ENCODE measurements at regions not wholly inside any gene's neighbourhood (a gene's known extent, or its start where the extent isn't known, plus 50 kb on each side); places are given as distances from the start of the nearest gene placed in this dataset.

DNA sequence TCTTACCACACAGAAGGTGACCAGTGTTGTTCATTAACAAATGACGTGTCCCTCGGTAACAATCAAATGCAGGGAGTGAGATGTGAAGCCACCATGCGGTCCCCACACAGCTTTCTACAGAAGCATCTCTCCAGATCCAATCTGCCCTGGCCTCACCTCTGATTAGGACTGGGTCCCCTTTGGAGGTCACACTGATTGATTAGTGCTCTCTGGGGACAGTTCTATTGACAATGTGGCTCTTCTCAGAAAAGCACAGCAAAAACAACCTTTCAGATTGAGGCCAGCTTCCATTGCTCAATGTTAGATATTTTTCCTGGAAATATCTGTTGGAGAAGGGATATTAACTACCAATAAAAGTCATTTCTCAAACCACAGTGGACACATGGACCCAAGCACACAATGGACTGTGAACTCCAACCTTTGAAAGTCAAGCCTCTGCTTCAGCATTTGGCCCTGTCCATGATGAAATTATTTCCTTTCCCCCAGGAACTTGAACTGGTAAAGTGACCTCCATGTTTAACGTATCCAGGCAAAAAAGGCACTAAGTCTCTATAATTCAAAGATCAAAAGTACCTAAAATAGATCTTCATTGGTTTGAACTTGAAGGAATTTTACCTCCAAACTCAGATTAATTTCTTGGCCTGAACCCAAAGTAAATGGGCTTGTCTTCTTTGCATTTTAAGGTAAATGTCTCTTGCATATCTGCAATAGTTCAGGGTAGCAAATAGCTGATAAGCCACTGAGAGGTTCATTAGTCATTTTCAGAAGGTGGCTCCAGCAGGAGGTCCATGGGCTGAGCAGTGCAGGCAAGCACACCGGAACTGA is 118.5 kb downstream of the FOXA2 start:
- Mint-ChIP-seq H3K4me1 (ENCODE audit: low read depth) (no peaks in the 10 kb centered on the region), H3K9me3 (no peaks in the 10 kb centered on the region), H3K27me3 (ENCODE audit: low read depth) (no peaks in the 10 kb centered on the region), H3K36me3 (ENCODE audit: low read depth) (no peaks in the 10 kb centered on the region), H3K27ac (no peak overlapping the region), H3K4me3 (no peak overlapping the region)

DNA sequence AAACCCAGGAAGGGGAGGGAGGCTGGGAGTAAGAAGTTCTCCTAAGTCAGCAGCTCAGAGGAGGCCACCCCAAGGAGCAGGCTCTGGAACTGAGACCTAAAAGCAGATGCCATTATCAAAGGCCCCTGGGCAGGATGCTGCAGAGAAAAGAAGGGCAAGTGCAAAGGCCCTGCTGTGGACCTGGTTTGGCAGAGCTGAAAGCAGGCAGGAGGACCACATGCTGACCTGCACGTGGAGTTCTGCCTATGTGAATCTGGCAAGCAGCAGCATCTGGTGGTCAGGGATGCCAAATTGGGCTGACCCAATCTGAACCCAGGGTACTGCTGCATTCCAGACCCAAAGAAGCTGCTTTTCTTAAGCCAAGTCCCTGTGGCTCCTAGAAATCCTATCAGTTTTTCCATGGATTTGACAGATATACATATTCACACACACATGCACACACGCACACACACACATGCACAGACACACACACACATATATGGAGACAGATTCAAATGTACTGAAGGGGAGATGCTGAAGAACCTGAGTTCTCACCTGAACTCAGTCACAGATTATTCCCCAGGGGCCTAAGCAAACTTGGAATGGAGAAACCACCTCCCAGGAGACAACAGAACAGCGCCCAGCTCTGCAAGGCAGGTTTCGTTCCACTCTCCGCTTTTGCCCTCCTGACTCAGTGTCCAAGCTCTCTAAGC is 119.9 kb downstream of the FOXA2 start:
- Mint-ChIP-seq H3K36me3 (ENCODE audit: low read depth) (no peaks in the 10 kb centered on the region), H3K27me3 (ENCODE audit: low read depth) (no peaks in the 10 kb centered on the region), H3K4me3 (no peak overlapping the region), H3K4me1 (ENCODE audit: low read depth) (no peaks in the 10 kb centered on the region), H3K27ac (no peak overlapping the region), H3K9me3 (no peaks in the 10 kb centered on the region)

DNA sequence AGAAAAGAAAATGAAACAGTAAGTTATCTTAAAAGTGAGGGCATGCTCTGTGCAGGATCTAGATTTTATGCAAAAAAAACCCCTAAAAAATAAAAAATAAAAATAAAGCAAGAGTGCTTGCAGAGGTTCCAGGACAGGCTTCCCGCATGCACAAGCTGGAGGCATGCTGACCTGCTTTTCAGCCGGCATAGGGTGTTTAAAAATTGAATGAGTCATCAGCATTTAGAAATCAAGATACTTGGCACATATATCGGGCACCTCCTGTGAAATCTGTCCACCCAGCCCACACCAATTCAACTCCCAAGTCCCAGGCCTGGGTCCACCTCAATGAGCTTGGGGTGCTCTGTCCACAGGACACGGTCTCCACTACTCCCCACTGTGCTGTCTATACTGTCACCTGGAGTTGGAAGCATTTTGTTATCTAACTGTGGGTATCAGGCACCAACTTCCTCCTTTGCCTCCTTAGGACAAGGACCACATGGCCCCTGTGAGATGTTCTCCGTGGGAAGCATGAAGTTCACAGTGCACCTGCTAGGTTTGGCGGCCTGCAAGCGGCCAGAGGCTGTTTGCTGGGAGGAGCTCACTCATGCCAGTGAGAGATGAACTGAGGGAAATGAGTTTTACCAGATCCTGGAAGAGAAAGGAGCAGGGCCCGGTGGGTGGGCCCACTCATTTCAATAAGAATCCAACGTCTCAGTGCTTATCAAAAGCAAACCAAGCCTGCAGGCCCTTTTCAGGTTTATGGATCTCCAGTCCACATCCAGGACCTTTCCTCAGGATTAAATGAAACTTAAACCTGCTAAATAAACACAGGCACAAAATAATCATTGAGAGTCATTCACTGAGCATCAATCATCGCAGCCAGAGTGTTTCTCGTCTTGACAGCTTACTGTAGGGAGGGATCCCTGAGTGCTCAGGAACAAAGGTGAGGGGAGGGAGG is 121.1 kb downstream of the FOXA2 start:
- no peaks in the 10 kb centered on the region for H3K9me3 Mint-ChIP-seq
- H3K36me3 Mint-ChIP-seq (ENCODE audit: low read depth): no peaks in the 10 kb centered on the region
- H3K4me1 Mint-ChIP-seq (ENCODE audit: low read depth): no peaks in the 10 kb centered on the region
- no peak overlapping the region for H3K27ac Mint-ChIP-seq
- no peaks in the 10 kb centered on the region for H3K27me3 Mint-ChIP-seq (ENCODE audit: low read depth)
- H3K4me3 Mint-ChIP-seq: no peak overlapping the region

DNA sequence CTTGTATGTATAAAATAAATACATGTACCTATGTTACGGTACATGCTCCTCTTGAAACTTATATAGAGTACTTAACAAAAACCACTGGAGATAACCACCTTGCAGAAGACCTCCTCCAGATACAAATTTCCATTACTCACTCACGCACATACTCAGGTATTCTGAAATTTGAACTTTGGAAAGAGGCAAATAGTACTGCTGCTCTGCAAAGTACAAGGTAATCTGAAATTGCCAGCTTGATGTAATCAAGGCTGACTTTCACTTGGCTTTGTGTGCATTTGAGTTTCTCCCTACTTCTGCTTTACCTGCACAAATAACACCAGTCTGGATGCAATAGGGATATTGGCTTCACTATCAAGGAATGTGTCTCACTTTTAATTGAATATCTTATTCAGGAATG is 123.6 kb downstream of the FOXA2 start:
- Mint-ChIP-seq H3K27me3 (ENCODE audit: low read depth) (no peaks in the 10 kb centered on the region), H3K4me3 (no peak overlapping the region), H3K4me1 (ENCODE audit: low read depth) (no peaks in the 10 kb centered on the region), H3K9me3 (no peaks in the 10 kb centered on the region), H3K36me3 (ENCODE audit: low read depth) (no peaks in the 10 kb centered on the region), H3K27ac (no peak overlapping the region)

DNA sequence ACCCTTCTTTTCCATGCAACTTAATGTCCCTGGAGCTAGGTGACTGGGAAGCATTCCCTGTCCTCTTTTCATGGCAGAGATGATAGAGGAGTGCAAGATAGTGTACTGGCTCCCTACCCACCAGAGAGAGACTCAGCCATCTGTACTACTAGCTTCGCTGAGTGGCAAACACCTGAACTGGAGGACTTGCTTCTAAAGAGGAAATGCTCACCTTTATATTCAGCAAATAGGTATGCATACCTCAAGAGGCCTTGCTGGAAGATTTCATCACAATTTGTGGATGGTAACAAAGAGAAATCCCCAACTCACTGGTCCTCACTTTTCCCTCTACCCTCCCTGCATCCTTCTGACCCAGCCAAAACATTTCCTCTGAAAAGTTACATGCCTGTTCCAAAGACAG is 124.1 kb downstream of the FOXA2 start:
- Mint-ChIP-seq H3K4me1 (ENCODE audit: low read depth) (no peaks in the 10 kb centered on the region), H3K27ac (no peak overlapping the region), H3K4me3 (no peak overlapping the region), H3K36me3 (ENCODE audit: low read depth) (no peaks in the 10 kb centered on the region), H3K27me3 (ENCODE audit: low read depth) (no peaks in the 10 kb centered on the region), H3K9me3 (no peaks in the 10 kb centered on the region)

DNA sequence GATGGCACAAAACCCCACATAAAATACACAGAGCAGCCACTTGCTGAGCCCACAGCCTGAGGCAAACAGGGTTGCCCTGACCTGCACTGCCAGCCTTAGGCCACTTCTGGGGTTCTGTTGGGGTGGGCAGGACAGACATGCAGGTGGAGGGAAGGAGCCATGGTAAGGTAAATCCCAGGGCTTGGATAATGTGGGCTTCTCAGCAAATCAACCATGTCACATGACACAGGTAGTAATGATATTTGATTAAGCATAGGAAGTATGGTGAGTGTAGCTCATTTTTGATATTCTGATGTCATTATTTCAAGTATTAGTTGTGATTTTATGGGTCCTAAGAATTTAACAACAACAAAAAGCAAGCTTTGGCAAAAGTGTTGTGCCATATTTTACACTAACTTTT is 124.6 kb downstream of the FOXA2 start:
- H3K27ac Mint-ChIP-seq: no peak overlapping the region

DNA sequence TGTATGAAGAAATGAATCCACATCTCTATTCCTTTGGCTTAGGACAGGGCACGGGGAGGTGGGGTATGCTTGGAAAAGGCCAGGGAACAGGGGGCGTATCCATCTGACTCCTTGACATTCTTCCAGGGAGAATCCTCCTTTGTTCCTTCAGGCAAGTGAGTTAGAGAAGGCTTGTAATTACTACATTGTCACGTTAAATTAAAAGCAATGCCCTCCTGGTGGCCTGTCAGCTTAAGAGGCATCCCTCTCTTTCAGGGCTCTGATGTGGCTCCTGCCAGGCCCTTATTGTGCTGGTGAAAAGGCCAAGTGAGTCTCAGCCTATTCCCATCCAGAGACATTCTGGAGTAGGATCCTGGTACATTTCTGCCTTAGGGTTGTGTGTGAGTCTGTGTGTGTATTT is 128.3 kb downstream of the FOXA2 start:
- H3K9me3 Mint-ChIP-seq: no peaks in the 10 kb centered on the region
- H3K4me3 Mint-ChIP-seq: no peak overlapping the region
- no peaks in the 10 kb centered on the region for H3K27me3 Mint-ChIP-seq (ENCODE audit: low read depth)
- no peaks in the 10 kb centered on the region for H3K36me3 Mint-ChIP-seq (ENCODE audit: low read depth)
- no peaks in the 10 kb centered on the region for H3K4me1 Mint-ChIP-seq (ENCODE audit: low read depth)
- H3K27ac Mint-ChIP-seq: no peak overlapping the region

More for the DNA sequence above, 124.6 kb downstream of the FOXA2 start:
- H3K36me3 Mint-ChIP-seq (ENCODE audit: low read depth): no peaks in the 10 kb centered on the region
- H3K4me1 Mint-ChIP-seq (ENCODE audit: low read depth): no peaks in the 10 kb centered on the region
- H3K9me3 Mint-ChIP-seq: no peaks in the 10 kb centered on the region
- H3K4me3 Mint-ChIP-seq: no peak overlapping the region
- no peaks in the 10 kb centered on the region for H3K27me3 Mint-ChIP-seq (ENCODE audit: low read depth)

DNA sequence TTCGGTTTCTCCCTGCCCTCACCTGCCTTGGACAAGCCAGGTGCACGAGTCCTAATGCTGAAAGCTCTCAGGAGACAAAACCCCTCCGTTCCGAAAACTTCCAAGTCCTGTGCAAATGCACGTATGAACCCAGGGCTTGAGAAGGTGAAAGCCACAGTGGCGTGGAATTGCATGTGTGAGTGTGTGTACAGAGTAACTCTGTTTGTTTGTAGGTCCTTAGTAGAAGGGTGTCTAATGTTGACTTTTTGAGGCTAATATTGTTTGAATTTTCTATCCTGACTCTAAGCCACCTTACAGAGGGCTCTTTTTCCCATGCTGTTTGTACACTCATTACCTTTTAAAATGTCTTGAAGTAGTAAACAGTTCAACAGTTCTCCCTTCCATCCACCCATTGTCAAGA is 129.1 kb downstream of the FOXA2 start:
- H3K27me3 Mint-ChIP-seq (ENCODE audit: low read depth): no peaks in the 10 kb centered on the region
- no peaks in the 10 kb centered on the region for H3K4me1 Mint-ChIP-seq (ENCODE audit: low read depth)
- no peaks in the 10 kb centered on the region for H3K36me3 Mint-ChIP-seq (ENCODE audit: low read depth)
- H3K9me3 Mint-ChIP-seq: no peaks in the 10 kb centered on the region
- H3K4me3 Mint-ChIP-seq: no peak overlapping the region
- H3K27ac Mint-ChIP-seq: no peak overlapping the region

DNA sequence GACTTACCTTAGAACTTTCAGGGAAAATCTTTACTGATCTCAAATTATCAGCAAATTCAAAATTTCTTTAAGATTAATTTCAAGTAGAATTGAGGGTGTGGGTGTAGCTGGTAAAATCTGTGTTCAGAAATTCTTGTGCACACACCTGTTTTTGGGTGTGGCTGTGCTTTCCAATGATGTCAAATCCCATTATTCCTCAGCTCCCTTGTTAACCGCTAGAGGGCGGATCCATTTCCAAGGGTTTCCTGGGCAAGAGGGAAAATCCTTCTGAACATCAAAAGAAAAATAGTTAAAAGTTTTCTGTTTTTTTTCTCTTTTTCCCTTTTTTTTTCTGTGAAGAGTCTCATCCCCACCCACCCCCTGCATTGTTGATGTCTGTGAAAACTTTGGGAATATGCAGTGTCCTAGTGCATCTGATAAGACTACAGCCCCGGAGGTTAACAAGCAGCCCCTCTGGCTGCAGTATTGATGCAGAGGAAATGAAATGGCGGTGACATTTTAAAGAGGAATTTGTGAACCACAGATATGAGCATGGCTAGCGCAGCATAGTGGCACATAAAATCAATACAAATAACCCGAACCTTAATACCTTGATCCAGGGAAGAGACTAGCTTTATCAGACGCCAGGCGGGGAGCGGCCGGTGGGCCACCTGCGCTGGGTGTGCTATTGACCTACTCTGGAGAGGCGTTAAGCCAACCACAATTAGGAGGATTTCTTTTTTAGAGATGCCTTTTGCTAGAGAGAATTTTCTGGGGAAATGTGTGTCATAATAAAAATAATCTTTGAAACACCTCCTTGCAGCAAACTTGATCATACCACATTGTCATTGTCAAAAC is 130.9 kb downstream of the FOXA2 start:
- H3K36me3 Mint-ChIP-seq (ENCODE audit: low read depth): no peaks in the 10 kb centered on the region
- H3K27me3 Mint-ChIP-seq (ENCODE audit: low read depth): no peaks in the 10 kb centered on the region
- no peaks in the 10 kb centered on the region for H3K4me1 Mint-ChIP-seq (ENCODE audit: low read depth)
- no peak overlapping the region for H3K4me3 Mint-ChIP-seq
- no peak overlapping the region for H3K27ac Mint-ChIP-seq
- H3K9me3 Mint-ChIP-seq: no peaks in the 10 kb centered on the region

DNA sequence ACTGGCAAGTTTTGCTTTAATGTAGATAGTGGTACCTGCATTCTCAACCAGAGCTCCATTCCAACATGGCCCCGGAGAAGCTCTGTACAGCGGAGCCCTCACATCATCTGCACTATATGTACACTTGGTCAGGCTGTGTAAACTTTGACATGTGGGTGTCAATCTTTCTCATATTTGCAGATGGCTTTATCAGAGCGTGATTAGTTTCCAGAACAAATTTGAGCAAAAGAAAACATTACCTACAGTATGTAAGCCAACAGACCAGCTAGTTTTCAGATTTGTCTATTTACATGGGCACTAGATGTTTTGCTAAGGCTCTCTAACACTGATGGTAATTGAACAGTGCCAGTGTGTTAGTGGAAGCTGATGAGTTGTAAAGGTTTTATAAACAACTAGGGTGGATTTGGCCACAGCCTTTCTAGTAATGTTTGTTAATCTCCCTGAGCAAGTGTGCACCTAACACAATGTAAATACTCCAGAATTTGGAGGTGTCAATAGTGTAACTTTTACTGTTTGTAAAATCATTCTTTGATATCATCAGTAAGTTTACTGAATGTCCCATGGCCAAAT is 131.8 kb downstream of the FOXA2 start:
- H3K4me3 Mint-ChIP-seq: no peak overlapping the region
- H3K9me3 Mint-ChIP-seq: no peaks in the 10 kb centered on the region
- H3K4me1 Mint-ChIP-seq (ENCODE audit: low read depth): no peaks in the 10 kb centered on the region
- H3K27ac Mint-ChIP-seq: no peak overlapping the region
- H3K27me3 Mint-ChIP-seq (ENCODE audit: low read depth): no peaks in the 10 kb centered on the region
- no peaks in the 10 kb centered on the region for H3K36me3 Mint-ChIP-seq (ENCODE audit: low read depth)

DNA sequence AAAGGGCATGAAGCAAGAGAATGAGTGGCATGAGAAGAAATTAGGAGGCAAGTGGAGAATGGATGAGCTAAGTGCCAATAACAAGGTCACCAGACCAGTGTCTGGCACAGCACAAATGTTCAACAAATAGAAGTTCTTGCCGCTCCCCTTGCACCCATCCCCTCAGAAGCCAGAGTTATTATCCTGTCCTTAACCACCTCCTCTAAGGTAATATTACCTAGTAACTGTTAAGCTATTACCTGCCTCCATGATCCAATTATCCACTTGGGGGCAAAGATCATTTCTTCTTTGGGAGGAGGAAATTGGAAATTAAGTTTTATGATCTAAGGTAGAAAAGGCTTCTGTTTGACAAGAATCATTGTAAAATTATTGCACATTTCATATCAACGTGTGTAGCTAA is 133.8 kb downstream of the FOXA2 start:
- Mint-ChIP-seq H3K4me1 (ENCODE audit: low read depth) (no peaks in the 10 kb centered on the region), H3K9me3 (no peaks in the 10 kb centered on the region), H3K4me3 (no peak overlapping the region), H3K36me3 (ENCODE audit: low read depth) (no peaks in the 10 kb centered on the region), H3K27ac (no peak overlapping the region), H3K27me3 (ENCODE audit: low read depth) (no peaks in the 10 kb centered on the region)

DNA sequence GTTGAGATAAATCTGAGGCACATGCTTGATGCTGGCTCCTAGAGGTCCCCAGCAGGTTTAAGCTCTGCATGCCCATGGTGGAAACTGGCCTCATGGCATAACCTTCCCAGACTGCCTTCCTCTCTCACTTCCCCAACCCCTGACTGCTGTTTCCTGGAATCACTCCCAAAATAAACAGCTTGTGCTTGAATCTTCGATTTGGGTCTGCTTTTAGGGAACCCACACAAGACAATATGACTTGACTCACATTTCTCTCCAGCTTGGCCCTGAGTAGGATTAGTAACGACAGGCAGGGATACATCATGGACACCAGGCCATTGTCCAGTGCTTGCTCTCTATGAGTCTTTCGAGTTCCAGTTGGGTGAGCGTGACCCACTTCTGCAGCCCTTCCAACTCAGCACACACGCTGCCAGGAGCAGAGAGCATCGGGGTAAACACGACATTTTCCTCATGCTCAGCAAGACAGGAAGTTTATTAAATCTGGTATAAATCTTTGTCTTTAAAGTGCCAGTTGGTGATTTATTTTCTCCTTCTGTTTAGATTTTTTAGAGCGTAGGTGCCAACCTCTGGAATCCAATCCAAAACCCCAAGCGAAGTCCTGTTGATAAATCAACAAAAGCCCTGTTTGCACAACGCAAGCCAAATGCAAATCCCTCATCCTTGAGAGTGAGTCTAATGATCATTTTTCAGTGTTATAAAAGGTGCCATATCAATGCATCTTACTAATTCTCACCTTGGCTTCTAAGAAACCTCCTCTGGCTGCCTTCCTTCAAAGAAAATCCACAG is 135.0 kb downstream of the FOXA2 start:
- Mint-ChIP-seq H3K27ac (no peak overlapping the region), H3K4me1 (ENCODE audit: low read depth) (no peaks in the 10 kb centered on the region), H3K36me3 (ENCODE audit: low read depth) (no peaks in the 10 kb centered on the region), H3K9me3 (no peaks in the 10 kb centered on the region), H3K27me3 (ENCODE audit: low read depth) (no peaks in the 10 kb centered on the region), H3K4me3 (no peak overlapping the region)

DNA sequence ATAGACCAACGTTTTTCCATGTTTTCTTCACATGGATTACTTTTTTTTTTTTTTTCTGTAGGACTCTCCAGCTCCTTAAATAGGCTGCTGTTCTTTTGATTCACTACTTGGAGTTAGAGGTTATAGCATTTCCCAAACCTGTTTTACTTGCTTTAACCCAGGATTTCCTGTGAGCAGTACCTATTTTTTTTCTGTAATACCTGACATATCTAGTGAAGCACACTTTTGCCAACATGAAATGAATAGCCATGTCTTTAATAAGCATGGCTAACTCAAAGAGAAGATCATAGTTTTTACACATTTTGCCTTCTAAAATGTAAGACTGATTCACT is 137.0 kb downstream of the FOXA2 start:
- no peak overlapping the region for H3K27ac Mint-ChIP-seq
- no peaks in the 10 kb centered on the region for H3K27me3 Mint-ChIP-seq (ENCODE audit: low read depth)
- no peaks in the 10 kb centered on the region for H3K36me3 Mint-ChIP-seq (ENCODE audit: low read depth)
- H3K9me3 Mint-ChIP-seq: no peaks in the 10 kb centered on the region
- no peak overlapping the region for H3K4me3 Mint-ChIP-seq
- H3K4me1 Mint-ChIP-seq (ENCODE audit: low read depth): no peaks in the 10 kb centered on the region

Measured in T-helper 1 cell treated with Interleukin-12 subunit alpha and Interleukin-12 subunit beta and Interleukin-4 antibody, amounts not matched to agents 30 μg/mL and 1 μg/mL, for 36 hours (primary cell).